NCI-H1417 treated with DMSO at 0.1 percent for 48 hours (cell line): ENCODE measurements at regions not wholly inside any gene's neighbourhood (a gene's known extent, or its start where the extent isn't known, plus 50 kb on each side); places are given as distances from the start of the nearest gene placed in this dataset.
A peak's percentile ranks its signal among the peaks of the same experiment; 100 is the strongest.
"Not testable (repeated sequence)": the region's sequence is repeated elsewhere in the genome, so short reads cannot be mapped to it uniquely, and the experiment has no call there.

ENCODE experiments used
- DNase-seq: peaks from one replicate; lab custom pipeline; 2025; lab: John Stamatoyannopoulos, UW

DNA sequence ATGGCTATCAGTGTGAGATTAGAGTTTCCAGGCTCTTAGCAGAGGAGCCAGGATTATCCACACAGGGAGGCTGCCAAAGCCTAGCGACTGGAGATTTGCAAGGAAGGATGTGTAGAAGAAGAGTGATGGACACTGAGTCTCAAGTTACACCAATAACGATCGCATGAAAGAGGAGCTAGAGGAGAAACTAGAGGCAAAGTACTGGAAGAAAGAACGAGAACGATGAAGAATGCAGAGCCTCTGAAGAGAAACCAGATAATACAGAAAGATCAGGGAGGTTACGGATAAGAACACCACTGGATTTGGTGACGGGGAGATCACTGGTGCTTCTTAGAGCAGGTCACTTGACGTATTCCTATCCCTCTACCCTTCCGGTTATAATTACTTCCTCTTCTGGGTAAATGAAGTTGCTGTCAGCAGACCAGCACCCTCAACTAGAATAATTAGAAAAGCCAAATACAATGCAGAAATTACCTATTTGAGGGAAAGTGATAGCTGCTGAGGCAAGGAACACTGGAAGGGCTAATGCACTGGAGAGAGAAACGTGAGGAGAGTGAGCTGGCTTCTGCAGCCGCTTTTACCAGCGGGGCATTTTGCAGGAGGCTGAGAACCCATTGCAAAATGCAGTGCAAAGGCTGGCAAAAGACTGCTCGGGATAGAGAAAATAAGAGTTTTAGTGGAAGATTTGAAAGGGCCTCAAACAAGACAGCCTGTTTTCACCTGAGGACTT lies 93.1 kb upstream of the HIF1A start:
- no peak for DNase-seq

DNA sequence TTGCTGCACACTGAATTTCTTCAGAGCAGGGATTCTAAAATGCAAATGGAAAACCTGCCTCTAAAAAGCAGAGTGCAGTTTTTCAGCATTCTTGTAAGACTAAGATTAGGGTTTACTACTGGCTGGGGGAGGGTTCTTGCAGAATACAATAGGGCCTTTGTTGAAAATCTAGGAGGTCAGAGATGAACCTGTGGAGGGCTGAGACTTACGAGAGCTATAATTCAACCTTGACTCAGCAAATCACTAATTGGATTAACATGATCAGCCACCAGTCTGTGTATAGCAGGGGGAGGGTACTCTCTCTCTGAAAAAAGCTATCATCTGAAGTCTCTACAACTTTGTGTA lies 92.6 kb upstream of the HIF1A start:
- no peak for DNase-seq

DNA sequence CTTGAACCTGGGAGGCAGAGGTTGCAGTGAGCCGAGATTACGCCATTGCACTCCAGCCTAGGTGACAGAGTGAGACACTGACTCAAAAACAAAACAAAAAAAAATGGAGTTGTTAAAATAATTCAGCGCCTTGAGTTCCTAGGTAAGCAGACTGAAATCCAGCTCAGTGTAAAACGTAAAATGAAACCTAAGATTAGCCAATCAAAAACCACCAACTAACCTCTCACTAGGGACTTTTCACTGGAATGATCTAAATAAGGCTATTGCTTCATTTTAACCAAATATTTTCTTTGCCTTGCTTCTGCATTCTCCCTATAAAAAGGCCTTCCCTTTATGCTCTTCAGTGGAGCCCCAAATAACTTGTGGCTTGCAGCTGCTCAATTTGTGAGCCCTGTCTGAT lies 91.6 kb upstream of the HIF1A start:
- no peak for DNase-seq

DNA sequence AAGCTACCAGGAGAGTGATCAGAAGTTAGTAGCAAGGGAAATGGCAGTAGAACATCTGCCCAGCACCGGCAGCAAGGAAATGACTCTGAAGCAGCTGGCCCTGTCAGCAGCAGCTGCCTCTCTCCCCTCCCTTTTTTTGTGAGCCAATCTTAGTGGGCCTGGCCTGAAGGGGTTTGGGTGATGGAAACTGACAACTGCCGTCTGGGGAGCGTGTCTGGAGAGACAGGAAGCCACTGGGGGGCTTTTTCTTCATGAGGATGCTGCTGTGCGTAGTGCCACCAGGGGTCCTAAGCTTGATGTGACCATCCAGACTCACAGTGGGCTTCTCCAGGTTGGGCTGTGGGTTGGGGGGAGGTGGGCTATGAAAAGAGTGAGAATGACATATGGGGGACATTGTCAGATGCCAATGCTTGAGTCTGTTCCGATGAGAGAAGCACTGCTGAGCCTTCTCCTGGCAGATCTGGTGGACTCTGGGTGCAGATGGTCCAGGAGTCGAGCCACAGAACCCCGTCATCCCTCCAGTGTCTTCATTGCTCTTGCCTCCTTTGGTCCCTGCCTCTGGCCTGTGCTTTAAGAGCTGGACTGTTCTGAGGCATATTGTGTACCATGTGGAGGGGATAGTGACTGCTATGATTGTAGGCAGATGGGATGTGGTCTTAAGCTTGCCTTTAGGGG lies 87.6 kb upstream of the HIF1A start:
- no peak for DNase-seq

DNA sequence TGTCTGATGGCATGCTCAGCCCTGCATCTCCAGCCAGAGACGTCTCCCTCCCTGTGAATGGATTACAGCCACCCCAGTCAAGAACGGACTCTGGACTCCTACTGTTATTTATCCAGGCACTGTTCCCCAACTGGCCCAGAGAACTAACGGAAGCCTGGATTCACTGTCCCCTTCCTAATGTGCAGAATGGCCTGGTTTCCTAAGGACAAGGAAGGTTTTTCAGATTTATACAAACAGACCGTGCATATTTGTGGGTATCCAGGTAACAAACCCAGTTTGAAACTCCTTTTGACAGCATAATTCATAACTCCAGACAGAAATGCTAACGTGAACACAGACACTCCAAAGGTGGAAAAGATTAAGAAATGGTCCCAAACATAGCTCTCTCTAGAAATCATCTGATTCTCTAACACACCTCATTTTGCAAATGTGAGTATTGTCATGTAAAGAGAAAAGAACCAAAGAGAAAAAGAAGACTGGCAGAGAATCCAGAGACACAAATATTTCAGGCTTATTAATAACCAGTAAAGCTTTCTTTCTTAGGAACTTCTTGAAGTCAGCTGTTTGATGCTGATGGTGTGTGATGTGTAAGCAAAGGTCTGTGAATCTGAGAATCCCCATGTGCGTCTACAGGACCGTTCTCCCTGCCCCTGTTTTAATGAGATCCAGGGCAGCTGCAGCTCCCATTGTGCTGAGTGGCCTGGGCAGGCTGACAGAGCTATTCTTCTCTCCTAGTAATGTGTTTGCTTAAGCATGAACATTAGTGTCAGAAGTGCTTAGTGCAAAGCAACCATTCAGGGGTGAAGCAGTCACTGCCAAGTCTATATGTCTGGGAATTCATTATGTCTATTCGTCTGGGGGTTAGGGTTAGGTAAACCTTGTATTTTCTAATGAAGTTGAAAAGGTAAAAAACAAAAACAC lies 86.8 kb upstream of the HIF1A start:
- DNase-seq, result peak; percentile 84

DNA sequence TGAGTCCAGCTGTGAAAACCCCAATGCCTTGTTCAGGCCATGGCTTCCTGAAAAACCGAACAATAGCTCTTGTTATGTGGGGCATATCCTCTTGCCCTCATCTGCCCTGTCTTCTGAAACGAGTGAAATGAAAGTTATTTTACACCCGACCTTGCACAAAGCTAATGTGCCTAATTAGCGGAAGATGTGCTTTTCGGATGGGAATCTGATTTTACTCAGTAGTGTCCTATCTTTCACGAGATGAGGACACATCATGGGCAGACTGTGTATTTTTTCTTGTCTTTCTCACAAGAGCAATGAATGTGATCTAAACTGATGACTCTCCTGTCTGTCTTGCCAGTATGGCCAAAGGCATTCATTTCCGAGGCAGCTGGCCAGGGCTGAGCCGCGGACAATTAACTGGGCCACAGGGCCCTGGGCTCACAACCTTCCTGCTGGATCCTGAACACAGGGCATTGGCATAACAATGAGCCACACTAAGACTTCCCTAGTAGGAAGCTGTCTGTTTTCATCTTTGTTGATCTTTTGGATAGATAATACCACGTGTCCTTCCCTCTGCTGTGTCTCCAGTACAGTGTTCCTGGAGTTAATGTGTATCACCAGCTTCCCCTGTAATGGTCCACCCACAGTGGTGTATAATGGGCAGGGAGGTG lies 86.0 kb upstream of the HIF1A start:
- DNase-seq, result no peak

DNA sequence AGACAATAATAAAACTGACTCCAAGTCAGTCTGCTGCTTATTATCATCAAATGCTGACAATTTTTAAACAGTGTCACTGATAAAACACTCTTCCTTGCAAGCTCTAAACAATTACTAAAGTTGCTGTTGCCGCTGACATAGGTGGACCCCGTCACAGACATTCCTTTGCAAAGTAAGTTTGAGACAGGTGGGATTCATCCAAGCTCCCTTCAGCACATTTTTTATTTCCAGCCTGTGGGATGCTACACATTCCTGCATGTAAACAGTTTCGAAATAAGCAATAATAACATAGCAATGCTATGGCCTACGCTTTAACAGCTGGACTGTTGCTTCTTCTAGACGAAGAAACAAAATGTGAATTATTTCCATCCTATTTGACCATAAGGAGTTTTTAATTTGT lies 85.4 kb upstream of the HIF1A start:
- DNase-seq, result no peak

DNA sequence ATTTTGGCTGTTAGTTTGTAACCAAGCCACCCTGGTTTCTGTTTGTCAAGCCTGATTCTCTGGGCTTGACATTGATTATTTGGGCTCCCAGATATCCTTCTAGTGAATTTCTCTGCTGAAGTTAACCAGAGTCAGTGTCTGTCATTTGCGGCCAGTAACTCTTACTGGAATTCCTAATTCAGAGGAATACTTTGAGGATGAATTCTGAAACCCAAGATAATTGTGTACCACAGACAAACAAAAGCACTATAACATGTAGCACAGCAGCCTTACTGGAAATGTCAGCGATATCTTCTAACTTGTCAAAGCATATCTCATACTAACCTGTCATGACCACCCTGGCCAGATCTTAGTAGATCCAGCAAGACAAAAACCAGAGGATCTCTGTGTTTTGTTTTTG lies 84.4 kb upstream of the HIF1A start:
- DNase-seq, result no peak

DNA sequence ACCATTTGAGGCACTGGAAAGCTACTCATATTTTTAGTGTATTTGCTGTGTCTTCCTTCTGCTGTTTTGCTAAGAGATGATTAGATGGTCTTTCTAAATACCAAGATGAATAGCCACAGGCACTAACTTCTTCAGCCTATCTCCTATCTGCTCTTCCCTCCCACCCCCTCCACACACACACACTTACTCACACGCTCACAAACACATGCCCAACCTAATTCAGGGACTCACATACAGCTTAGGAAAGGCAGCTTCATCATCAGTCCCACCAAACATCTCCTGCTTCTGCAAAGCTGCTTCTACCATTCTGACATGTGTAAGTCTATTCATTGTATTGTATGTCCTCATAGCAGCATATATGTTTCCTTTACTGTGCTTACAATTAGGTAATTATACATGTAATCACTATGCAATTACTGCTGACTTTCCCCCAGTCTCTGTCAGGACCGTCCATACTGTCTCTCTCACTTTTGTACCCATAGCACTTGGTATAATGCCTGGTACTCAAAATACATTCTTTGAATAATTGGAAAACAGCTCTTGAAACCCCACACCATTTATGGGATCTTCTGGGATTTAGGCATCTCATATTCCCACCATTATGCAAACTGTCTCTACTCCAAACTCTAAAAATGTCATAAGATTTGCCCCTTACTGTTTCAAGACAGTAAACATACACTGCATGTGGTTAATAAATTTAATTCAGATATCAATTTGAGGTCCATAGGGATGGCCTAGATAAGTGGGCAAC lies 83.3 kb upstream of the HIF1A start:
- DNase-seq, result no peak

DNA sequence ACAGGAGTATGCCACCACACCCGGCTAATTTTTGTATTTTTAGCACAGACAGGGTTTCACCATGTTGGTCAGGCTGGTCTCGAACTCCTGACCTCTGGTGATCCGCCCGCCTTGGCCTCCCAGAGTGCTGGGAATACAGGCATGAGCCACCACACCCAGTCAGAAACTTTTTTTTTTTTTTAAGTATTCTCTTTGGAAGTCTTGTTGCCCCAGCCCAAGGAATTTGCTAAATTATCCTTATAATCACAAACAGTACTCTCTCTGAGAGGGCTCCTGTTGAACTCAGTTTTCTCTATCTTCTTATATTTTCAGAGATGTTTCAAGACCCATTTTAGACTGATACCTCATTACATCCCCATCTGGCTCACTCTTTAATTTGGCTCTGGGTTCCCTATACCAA lies 82.3 kb upstream of the HIF1A start:
- DNase-seq, result not testable (repeated sequence)

DNA sequence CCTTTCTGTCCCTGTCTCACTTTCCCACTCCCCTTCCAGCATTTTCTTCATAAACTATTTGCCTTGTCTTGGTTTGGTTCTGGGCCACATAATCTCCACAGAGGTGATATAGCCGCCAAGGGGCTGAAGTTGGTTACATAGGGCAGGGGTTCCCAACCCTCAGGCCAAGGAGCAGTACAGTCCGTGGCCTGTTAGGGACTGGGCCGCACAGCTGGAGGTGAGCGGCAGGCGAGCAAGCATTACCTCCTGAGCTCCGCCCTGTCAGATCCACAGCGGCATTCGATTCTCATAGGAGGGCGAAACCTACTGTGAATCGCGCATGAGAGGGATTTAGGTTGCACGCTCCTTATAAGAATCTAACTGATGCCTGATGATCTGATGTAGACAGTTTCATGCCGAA lies 80.6 kb upstream of the HIF1A start:
- no peak for DNase-seq

DNA sequence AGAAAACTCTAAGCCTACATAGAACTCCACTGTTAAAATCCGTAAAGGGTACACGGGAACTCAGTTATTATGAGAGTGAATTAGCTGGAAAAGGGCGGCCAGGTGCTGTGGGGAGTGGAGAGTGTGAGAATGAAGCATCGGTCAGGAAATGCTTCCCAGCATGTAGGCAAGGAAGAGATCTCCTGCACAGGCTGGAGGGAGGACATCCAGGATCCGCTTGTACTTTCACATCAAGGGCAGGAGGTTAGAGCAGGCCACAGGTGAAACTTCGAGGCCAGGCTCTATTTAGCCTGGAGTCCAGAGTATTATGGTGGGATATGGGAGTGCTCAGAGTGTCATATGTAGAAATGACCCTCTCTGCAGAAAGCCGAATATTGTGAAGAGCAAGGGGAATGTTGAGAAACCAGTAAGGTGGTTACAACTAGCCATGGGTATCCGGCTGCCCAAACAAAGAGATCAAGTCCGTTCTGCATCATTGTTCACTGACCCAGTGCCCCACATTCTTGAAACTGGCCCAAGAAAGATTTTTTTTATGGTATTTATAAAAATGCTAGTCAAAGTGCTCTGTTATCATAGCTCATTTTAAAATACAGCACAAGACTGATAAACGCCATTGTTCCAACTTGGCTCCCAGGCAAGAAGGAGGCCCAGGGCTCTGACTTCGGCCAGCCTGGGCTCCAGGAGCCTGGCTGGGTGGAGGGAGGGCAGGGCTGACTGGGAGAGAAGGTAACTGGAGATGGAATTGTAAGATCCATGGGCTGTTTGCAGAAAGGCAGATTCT lies 79.4 kb upstream of the HIF1A start:
- no peak for DNase-seq

DNA sequence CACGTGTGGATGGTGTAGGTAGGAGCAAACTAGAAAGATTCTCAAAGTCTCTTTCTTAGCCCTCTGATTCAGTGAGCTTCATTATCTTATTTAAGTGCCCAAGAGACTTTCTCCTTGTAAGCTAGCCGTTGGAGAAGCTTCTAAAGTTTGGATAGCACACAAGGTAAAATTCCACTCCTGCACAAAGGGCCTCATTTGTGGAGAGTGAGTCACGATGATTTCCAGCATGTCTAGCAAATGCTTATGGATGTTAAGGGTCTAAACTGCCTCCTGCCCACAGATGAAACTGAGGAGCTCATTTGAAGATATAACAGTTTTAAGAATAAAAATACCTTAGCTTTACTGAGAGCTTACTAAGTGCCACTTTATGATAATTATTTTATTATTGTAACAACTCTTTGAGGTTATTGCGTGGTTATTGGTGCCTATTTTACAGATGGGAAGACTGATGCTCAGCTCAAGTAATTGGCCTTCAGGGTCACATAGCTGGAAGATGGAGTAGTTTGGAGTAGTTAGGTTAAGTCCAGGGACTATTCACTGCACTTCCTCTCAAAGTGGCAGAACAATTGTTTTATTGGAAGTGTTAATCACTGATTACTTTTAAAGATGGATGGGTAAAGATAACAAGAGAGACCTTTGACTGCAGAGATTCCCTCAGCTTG lies 78.7 kb upstream of the HIF1A start:
- no peak for DNase-seq

DNA sequence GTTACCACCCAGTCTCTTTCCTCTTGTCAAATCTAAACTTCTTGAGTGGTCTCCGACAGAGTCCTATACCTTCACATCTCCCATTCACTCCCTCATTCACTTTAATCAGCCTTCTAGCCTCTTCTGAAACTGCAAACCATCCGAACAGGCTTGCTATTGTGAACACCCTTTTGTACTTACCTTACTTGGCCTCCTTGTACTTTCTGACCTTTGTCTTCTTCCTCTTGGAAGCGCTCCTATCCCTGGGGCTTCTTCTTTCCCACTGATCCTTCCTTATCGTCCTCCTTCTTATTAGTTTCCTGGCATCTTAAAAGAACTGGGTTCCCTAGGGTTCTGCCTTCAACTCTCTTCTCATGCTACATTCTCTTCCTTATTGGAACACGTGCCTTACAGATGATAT lies 76.9 kb upstream of the HIF1A start:
- no peak for DNase-seq

DNA sequence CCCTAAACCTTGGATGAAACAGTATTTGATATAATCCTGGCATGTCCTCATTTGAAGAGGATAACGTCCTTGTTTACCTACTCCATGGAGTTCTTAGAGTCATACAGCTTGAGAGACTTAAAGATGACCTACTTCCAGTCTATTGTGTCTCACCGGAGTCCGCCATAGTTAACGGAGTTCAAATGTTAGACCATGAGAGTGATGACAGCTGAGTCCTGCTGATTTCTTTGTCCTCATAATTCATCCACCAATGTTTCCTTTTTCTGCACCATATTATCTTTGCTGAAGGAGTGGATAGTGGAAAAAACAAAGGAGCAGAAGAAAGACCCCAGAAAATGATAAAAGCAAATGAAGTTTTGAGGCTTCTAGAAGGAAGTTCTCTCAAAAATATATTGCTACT lies 75.8 kb upstream of the HIF1A start:
- DNase-seq, result no peak

DNA sequence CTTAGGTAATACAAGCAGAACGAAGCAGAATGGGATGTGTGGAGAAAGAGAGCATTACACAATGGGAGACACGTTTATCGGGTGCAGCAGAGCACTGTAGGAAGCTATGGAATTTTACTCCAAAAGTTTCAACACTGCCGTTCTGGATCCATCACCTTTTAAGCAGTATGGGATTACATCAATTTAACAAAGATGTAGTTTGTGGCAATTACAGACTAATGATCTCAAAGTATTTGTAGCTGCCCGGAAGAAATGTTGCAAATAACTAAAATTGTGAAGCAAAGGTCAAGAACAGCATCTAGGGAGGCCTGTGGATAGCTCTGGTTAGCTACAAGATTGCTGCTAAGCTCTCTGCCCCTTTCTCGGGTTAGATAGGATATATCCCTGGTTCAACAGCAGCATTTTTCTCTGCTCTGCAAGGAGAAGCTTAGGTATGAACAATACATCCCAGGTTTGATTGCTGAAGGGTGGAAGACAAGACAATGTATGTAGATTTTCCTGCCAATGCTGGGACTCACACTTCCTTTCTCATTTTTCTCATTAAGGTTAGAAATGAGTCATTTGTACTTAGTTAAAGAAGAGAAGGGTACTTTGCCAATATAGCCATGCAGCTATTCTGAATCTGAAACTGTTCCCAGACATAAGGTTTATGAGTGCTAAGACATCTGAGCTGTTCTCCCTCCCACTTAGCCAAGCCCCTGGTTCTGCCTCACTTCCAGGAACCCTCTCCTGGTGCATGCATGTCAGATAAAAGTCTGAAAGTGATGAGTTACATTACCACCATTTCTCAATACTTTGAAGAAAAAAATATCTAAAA lies 75.0 kb upstream of the HIF1A start:
- DNase-seq, result no peak

DNA sequence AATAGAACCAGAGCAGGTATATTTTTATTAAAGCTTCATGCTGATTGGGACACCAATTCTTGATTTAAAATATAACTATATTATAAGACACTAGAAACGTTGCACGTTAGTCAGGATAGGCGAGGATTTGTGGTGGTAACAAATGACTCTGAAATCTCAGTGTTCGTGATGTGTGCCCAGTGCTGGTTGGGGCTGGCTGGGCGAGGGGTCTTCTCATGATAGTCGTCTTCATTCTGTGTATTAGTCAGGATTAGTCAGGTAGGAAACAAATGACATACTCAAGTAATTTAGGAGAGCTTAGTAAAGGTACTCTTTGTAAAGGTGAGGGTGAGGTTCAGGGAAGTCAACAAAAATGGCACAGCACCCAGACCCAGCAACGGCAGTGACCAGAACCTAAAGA lies 73.9 kb upstream of the HIF1A start:
- no peak for DNase-seq

DNA sequence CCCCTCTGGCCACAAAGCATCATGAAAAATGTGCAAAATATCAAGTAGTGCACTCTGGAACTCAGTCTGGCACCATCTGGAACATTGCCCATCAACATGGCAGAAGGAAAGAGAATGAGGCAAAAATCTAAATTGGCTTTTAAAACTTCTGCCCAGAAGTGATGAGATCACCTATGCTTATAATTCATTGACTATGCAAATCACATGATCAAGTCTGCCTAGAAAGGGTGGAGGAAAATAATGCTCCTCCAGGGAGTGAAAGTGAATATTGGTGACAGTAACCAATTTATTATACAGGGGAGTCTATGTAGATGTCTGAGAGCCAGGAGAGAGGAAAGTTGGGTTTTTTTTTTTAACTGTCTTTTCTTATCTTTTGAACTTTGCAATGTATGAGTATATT lies 73.3 kb upstream of the HIF1A start:
- DNase-seq, result no peak

DNA sequence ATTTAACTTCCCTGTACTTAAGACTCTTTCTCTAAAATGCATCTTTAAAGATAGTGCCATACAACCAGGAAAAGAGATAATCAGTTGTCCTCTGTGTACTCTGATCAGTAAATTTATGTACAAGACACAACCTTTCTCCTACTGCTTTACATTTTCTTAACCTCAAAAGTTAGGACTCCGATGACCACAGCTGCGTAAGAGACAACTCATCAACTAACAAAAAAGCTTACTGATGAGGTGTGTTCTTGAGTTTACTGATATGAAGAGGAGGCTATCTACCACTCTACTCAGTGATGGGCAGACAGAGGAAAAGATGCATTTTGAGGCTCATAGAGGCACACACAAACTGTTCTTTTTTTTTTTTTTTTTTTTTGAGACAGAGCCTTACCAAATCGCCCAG lies 71.4 kb upstream of the HIF1A start:
- no peak for DNase-seq

DNA sequence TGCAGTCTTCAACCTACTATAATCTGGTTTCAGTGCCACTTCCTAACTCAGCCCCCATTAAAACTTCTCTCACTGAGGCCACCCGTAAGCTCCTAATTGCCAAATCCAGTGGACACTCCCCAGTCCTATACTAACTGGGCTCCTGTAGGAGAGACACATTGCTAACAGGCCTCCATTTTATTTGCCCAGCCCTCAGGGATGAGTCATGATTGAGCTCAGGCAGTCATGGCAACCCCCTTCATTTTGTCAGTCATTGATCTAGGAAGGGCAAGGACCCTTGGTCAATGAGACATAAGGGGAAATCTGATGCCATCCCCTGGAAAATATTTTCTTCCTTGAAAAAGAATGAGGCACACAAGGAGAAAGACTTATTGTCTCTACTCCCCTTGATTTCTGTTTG lies 70.1 kb upstream of the HIF1A start:
- no peak for DNase-seq
